ENCODE measurements at regions not wholly inside any gene's neighbourhood (a gene's known extent, or its start where the extent isn't known, plus 50 kb on each side); places are given as distances from the start of the nearest gene placed in this dataset.

- TF ChIP-seq ZNF20 (CRISPR knock-in tag; IDR thresholded peaks at IDR 0.05) (no peak), SALL1 (CRISPR knock-in tag; IDR thresholded peaks at IDR 0.05) (peak; percentile 45; the same call in 1 of the 2 replicates), ZNF367 (CRISPR knock-in tag; IDR thresholded peaks at IDR 0.05; ENCODE audit: borderline replicate concordance) (no peak), ZNF598 (CRISPR knock-in tag; IDR thresholded peaks at IDR 0.05; ENCODE audit: borderline replicate concordance) (peak; percentile 67; the same call in 1 of the 2 replicates), ZNF264 (CRISPR knock-in tag; IDR thresholded peaks at IDR 0.05) (no peak), POLR2AphosphoS2 (IDR thresholded peaks at IDR 0.05; ENCODE audit: low read depth, low read length) (no peak), IRF2 (CRISPR knock-in tag; IDR thresholded peaks at IDR 0.05) (no peak), ARID2 (CRISPR knock-in tag; IDR thresholded peaks at IDR 0.05; ENCODE audit: borderline replicate concordance) (no peak), ZNF232 (CRISPR knock-in tag; IDR thresholded peaks at IDR 0.05; ENCODE audit: borderline replicate concordance) (no peak), LCORL (IDR thresholded peaks at IDR 0.05) (no peak), LCORL (CRISPR knock-in tag; IDR thresholded peaks at IDR 0.05) (peak; percentile 48; the same call in 1 of the 2 replicates), MBNL3 (CRISPR knock-in tag; conservative IDR thresholded peaks at IDR 0.05) (no peak), BCL6 (CRISPR knock-in tag; IDR thresholded peaks at IDR 0.05) (0 out of 2 replicates have a peak, but pooled peaks have one; percentile 16), WIZ (CRISPR knock-in tag; IDR thresholded peaks at IDR 0.05) (no peak), TGIF2 (CRISPR knock-in tag; IDR thresholded peaks at IDR 0.05) (no peak), CC2D1A (CRISPR knock-in tag; IDR thresholded peaks at IDR 0.05) (no peak), IRX3 (CRISPR knock-in tag; IDR thresholded peaks at IDR 0.05; ENCODE audit: borderline replicate concordance, low read depth) (no peak), ZNF34 (CRISPR knock-in tag; IDR thresholded peaks at IDR 0.05; ENCODE audit: borderline replicate concordance) (no peak), ZNF792 (CRISPR knock-in tag; IDR thresholded peaks at IDR 0.05) (no peak), GPN1 (CRISPR knock-in tag; IDR thresholded peaks at IDR 0.05; ENCODE audit: borderline replicate concordance) (no peak)
- TF ChIP-seq, protein P1, sequence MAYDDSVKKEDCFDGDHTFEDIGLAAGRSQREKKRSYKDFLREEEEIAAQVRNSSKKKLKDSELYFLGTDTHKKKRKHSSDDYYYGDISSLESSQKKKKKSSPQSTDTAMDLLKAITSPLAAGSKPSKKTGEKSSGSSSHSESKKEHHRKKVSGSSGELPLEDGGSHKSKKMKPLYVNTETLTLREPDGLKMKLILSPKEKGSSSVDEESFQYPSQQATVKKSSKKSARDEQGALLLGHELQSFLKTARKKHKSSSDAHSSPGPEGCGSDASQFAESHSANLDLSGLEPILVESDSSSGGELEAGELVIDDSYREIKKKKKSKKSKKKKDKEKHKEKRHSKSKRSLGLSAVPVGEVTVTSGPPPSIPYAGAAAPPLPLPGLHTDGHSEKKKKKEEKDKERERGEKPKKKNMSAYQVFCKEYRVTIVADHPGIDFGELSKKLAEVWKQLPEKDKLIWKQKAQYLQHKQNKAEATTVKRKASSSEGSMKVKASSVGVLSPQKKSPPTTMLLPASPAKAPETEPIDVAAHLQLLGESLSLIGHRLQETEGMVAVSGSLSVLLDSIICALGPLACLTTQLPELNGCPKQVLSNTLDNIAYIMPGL (CRISPR knock-in tag; IDR thresholded peaks at IDR 0.05; ENCODE audit: borderline replicate concordance in 1 of 2, low read depth in 1 of 2) = peak; percentile 69 to 90; a peak in 3 of 4 replicates
- TF ChIP-seq, protein P2, sequence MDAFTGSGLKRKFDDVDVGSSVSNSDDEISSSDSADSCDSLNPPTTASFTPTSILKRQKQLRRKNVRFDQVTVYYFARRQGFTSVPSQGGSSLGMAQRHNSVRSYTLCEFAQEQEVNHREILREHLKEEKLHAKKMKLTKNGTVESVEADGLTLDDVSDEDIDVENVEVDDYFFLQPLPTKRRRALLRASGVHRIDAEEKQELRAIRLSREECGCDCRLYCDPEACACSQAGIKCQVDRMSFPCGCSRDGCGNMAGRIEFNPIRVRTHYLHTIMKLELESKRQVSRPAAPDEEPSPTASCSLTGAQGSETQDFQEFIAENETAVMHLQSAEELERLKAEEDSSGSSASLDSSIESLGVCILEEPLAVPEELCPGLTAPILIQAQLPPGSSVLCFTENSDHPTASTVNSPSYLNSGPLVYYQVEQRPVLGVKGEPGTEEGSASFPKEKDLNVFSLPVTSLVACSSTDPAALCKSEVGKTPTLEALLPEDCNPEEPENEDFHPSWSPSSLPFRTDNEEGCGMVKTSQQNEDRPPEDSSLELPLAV (CRISPR knock-in tag; conservative IDR thresholded peaks at IDR 0.05; ENCODE audit: low read depth) = no peak
- TF ChIP-seq, protein P3, sequence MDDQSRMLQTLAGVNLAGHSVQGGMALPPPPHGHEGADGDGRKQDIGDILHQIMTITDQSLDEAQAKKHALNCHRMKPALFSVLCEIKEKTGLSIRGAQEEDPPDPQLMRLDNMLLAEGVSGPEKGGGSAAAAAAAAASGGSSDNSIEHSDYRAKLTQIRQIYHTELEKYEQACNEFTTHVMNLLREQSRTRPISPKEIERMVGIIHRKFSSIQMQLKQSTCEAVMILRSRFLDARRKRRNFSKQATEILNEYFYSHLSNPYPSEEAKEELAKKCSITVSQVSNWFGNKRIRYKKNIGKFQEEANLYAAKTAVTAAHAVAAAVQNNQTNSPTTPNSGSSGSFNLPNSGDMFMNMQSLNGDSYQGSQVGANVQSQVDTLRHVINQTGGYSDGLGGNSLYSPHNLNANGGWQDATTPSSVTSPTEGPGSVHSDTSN (CRISPR knock-in tag; IDR thresholded peaks at IDR 0.05; ENCODE audit: borderline replicate concordance) = no peak
- TF ChIP-seq, protein P4, sequence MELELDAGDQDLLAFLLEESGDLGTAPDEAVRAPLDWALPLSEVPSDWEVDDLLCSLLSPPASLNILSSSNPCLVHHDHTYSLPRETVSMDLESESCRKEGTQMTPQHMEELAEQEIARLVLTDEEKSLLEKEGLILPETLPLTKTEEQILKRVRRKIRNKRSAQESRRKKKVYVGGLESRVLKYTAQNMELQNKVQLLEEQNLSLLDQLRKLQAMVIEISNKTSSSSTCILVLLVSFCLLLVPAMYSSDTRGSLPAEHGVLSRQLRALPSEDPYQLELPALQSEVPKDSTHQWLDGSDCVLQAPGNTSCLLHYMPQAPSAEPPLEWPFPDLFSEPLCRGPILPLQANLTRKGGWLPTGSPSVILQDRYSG (CRISPR knock-in tag; IDR thresholded peaks at IDR 0.05) = no peak
These were observed 496.4 kb downstream of the BUD13 start (continued) for GRCh38 chr11:116276051-116277044.

Data from HepG2 (cell line).